GM06990 (cell line): ENCODE measurements at regions not wholly inside any gene's neighbourhood (a gene's known extent, or its start where the extent isn't known, plus 50 kb on each side); places are given as distances from the start of the nearest gene placed in this dataset.

Experiments used
- DNase-seq: peaks from one replicate; pipeline ENCODE4 v3.0.0-alpha.2; 2011; ENCODE audit not compliant: insufficient read length; ENCODE audit errors: extremely low read depth
- H3K27me3 ChIP-seq: replicated peaks from 2 replicates; pipeline ENCODE4 v1.6.0; 2011; ENCODE audit warnings: low read length; ENCODE audit not compliant: control insufficient read depth, insufficient read depth
- H3K36me3 ChIP-seq: 2 replicates; pipeline ENCODE4 v1.5.1; 2011; ENCODE audit warnings: low read length; ENCODE audit not compliant: control insufficient read depth, insufficient read depth
- H3K4me3 ChIP-seq: replicated peaks from 2 replicates; pipeline ENCODE4 v1.5.1; 2011; ENCODE audit warnings: low read depth, mild to moderate bottlenecking, control low read depth, low read length
- TF ChIP-seq, protein P1 (sequence below): IDR thresholded peaks from 2 replicates; pipeline ENCODE4 v1.5.1; 2011; ENCODE audit warnings: low read length, control low read depth, mild to moderate bottlenecking, inconsistent platforms; ENCODE audit not compliant: insufficient read depth, poor library complexity, severe bottlenecking

DNA sequence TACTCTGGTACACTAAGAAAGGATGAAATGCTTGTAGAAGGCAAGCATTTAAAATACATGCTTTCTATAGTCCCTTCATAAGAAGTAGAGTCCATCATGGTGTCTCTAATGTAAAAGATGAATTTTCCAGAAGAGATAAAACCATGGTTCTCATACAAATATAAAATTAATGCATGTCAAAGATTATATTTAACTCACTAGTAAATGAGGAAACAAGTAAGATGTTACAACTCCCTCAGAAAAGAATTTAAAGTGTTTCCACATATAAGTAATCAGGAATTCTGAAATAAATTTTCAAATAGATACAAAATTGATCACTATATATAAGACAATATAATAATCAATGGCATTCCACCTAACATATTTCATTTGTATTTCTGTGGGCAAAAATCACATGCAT is 570.3 kb upstream of the CCDC54 start:
- Histone ChIP-seq H3K36me3 (no peaks in the 10 kb centered on the region), H3K4me3 (no peak overlapping the region), H3K27me3 (no peaks in the 10 kb centered on the region)
- TF ChIP-seq, protein P1, sequence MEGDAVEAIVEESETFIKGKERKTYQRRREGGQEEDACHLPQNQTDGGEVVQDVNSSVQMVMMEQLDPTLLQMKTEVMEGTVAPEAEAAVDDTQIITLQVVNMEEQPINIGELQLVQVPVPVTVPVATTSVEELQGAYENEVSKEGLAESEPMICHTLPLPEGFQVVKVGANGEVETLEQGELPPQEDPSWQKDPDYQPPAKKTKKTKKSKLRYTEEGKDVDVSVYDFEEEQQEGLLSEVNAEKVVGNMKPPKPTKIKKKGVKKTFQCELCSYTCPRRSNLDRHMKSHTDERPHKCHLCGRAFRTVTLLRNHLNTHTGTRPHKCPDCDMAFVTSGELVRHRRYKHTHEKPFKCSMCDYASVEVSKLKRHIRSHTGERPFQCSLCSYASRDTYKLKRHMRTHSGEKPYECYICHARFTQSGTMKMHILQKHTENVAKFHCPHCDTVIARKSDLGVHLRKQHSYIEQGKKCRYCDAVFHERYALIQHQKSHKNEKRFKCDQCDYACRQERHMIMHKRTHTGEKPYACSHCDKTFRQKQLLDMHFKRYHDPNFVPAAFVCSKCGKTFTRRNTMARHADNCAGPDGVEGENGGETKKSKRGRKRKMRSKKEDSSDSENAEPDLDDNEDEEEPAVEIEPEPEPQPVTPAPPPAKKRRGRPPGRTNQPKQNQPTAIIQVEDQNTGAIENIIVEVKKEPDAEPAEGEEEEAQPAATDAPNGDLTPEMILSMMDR = no peak
- DNase-seq = no peak

DNA sequence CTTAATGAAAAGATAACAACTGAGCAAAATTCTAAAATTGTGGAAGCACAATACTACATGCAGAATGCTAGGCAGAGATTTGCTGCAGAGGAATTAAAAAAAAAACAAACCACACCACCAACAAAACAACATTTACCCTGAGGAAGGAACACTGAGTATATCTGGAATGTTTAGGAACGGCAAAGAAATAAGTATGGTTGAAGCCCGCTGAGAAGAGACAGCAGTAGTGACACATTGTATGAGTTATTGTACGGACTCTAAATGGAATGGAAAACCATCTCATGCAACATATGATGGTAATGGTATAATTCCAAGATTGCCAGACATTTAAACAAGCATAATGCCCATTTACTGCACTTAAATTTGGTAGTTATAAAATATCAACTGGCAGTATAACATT is 568.2 kb upstream of the CCDC54 start:
- DNase-seq = no peak
- TF ChIP-seq, protein P1 = no peak
- Histone ChIP-seq H3K4me3 (no peak overlapping the region), H3K27me3 (no peaks in the 10 kb centered on the region), H3K36me3 (no peaks in the 10 kb centered on the region)

DNA sequence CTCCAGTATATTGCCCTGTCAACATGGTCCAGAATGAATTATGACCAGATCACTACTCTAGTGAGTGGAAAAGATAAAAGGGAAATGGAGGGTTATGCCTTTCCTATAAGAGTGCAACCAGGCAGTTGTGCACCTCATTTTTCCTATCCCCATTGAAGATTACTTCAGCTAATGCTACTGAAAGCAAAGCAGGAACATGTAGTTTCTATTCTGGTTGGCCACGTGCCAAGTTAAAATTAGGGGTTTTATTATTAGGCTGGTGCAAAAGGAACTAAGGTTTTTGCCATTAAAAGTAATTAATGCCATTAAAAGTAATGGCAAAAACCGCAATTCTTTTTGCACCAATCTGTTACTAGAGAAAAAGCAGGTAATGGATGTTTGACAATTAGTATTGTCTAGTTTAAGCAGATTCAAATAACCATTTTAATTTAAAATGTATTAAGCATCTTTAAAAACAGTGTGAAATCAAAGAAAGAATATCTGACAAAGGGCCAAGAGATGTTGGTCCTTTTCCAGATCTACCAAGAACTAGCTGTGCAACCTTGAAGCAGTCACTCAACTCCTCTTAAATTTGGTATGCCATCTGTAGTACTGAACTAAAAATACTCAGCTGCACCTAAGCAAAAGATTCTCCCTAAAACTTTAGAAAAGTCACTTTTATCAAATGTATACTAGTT is 567.5 kb upstream of the CCDC54 start:
- DNase-seq = no peak
- Histone ChIP-seq H3K27me3 (no peaks in the 10 kb centered on the region), H3K4me3 (no peak overlapping the region), H3K36me3 (no peaks in the 10 kb centered on the region)
- TF ChIP-seq, protein P1 = no peak

DNA sequence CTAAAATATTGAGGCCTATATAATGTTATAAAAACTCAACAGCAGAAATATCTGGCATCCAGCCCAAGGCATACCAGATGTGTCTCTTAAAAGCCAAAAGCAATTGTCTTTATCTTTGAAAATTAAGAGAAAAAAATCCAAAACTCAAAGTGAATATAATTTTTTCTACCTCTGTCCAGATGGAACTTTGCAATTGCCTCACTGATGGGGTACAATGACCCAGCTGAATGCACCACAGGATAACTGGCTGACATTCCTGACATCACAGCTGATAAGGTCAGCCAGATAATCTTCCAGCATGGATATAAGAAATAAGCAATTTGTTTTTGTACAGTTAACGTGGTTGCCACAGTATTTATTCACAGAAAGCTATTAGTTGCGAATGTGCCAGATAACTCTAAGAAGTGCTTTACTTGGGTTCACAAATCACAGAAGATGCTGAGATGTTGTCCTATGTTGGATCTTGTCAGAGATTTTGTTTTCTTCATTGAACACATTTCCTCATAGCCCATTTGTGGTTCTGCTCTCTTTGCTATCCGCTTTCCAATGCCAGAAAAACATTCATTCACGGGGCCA is 566.9 kb upstream of the CCDC54 start:
- TF ChIP-seq, protein P1 = no peak
- DNase-seq = no peak
- Histone ChIP-seq H3K36me3 (no peaks in the 10 kb centered on the region), H3K4me3 (no peak overlapping the region), H3K27me3 (no peaks in the 10 kb centered on the region)

DNA sequence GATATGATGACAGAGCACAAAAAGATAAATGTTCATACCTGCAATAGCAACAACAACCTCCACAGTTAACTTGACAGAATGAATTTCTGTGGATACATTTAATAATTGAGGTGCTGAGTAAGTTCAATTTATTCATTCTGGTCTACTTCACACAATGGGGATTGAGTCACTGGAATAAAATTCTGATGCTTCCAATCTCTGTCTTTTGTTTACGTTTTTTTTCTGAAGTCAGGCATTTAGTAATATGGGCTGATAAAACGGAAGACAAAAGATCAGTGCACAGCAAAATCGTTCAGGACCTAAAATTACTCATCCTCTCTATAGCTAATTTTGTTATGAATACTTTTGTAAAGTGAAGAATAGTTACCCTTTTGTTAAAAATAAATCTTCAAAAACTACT is 565.9 kb upstream of the CCDC54 start:
- no peak for DNase-seq
- H3K27me3 ChIP-seq = no peaks in the 10 kb centered on the region
- H3K4me3 ChIP-seq = no peak overlapping the region
- H3K36me3 ChIP-seq = no peaks in the 10 kb centered on the region
- TF ChIP-seq, protein P1 = no peak

DNA sequence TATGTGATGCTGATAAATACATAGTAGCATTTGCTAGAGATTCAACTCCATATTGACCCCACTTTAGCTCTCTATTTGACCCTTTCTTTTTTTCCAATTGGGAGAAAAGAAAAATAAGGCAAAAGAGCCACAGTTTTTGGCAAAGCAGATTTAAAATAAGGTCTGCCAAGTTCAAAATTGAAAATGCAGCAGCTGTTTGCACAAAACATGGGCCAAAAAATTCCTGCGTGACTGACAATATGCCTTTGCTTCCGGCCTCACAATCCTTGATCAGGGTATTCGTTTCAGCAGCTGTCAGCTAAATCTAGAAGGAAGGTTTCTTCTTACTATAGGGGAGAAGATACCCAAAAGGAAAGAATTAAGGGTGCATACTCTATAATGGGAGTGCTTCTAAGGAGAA is 563.5 kb upstream of the CCDC54 start:
- TF ChIP-seq, protein P1 = no peak
- Histone ChIP-seq H3K36me3 (no peaks in the 10 kb centered on the region), H3K27me3 (no peaks in the 10 kb centered on the region), H3K4me3 (no peak overlapping the region)
- no peak for DNase-seq
